Keratinocyte (primary cell): ENCODE measurements at regions not wholly inside any gene's neighbourhood (a gene's known extent, or its start where the extent isn't known, plus 50 kb on each side); places are given as distances from the start of the nearest gene placed in this dataset.

Source experiments
- DNase-seq: peaks from one replicate; pipeline ENCODE4 v3.0.0-alpha.2; 2011; ENCODE audit warnings: low read depth, missing footprints, low spot score
- FAIRE-seq: peaks from 2 replicates; lab custom pipeline; 2011; peaks lifted over from hg19 to GRCh38; lab: Jason Lieb, UNC
- H2AFZ ChIP-seq: 2 replicates; pipeline ENCODE4 v1.6.0; 2012; ENCODE audit warnings: low read length, control low read depth, inconsistent platforms; ENCODE audit not compliant: control insufficient read depth
- H3K27ac ChIP-seq: 2 replicates; pipeline ENCODE4 v1.5.1; 2011; ENCODE audit warnings: low read length; ENCODE audit not compliant: control insufficient read depth, insufficient read depth
- H3K27me3 ChIP-seq: 3 replicates; pipeline ENCODE4 v1.6.0; 2011; ENCODE audit warnings: low read length; ENCODE audit not compliant: control insufficient read depth, insufficient read depth; ENCODE audit errors: extremely low read depth
- H3K36me3 ChIP-seq, 2 experiments: 2 replicates in 1 of 2; 3 replicates in 1 of 2; pipeline ENCODE4 v1.5.1; 2011; ENCODE audit warnings: low read length in 2 of 2, mild to moderate bottlenecking in 1 of 2; ENCODE audit not compliant: control insufficient read depth in 2 of 2, insufficient read depth in 2 of 2; ENCODE audit errors: extremely low read depth in 1 of 2
- H3K4me1 ChIP-seq: 3 replicates; pipeline ENCODE4 v1.5.1; 2011; ENCODE audit warnings: low read length; ENCODE audit not compliant: control insufficient read depth, insufficient read depth; ENCODE audit errors: extremely low read depth
- H3K4me2 ChIP-seq: 3 replicates; pipeline ENCODE4 v1.6.0; 2011; ENCODE audit warnings: low read depth, low read length; ENCODE audit not compliant: control insufficient read depth, insufficient read depth; ENCODE audit errors: extremely low read depth
- H3K4me3 ChIP-seq, 3 experiments: fragments of 200-600 bp in 1 of 3; sonication (generic) in 1 of 3; 2 replicates in 2 of 3; 3 replicates in 1 of 3; pipeline ENCODE4 v1.5.1; 2011 to 2016; ENCODE audit warnings: low read length in 3 of 3, mild to moderate bottlenecking in 3 of 3, control low read depth in 2 of 3, inconsistent platforms in 1 of 3, low read depth in 1 of 3, mixed read lengths in 1 of 3, mixed run types in 1 of 3, moderate library complexity in 1 of 3; ENCODE audit not compliant: control insufficient read depth in 2 of 3, insufficient read depth in 2 of 3; ENCODE audit errors: extremely low read depth in 1 of 3
- H3K79me2 ChIP-seq: 2 replicates; pipeline ENCODE4 v1.6.0; 2012; ENCODE audit warnings: low read length; ENCODE audit not compliant: control insufficient read depth, insufficient read depth
- H3K9ac ChIP-seq: 3 replicates; pipeline ENCODE4 v1.6.0; 2011; ENCODE audit warnings: low read length; ENCODE audit not compliant: control insufficient read depth, insufficient read depth; ENCODE audit errors: extremely low read depth
- H3K9me1 ChIP-seq: 3 replicates; pipeline ENCODE4 v1.6.0; 2011; ENCODE audit warnings: low read length; ENCODE audit not compliant: control insufficient read depth, insufficient read depth; ENCODE audit errors: extremely low read depth
- H3K9me3 ChIP-seq: 2 replicates; pipeline ENCODE4 v1.5.1; 2012; ENCODE audit warnings: low read depth, low read length; ENCODE audit not compliant: control insufficient read depth
- H4K20me1 ChIP-seq: 3 replicates; pipeline ENCODE4 v1.6.0; 2011; ENCODE audit warnings: low read length; ENCODE audit not compliant: control insufficient read depth, insufficient read depth; ENCODE audit errors: extremely low read depth
- CTCF ChIP-seq, 3 experiments: IDR thresholded peaks in 1 of 3; conservative IDR thresholded peaks in 1 of 3; optimal IDR thresholded peaks in 1 of 3; 2 replicates in 2 of 3; 3 replicates in 1 of 3; pipeline versions ENCODE3 to v1.5.1; 2011; ENCODE audit warnings: low read length in 3 of 3, mild to moderate bottlenecking in 3 of 3, moderate library complexity in 2 of 3, control low read depth in 1 of 3, inconsistent platforms in 1 of 3; ENCODE audit not compliant: insufficient read depth in 2 of 3; ENCODE audit errors: extremely low read depth in 1 of 3
- EZH2 ChIP-seq: IDR thresholded peaks from one replicate; pipeline ENCODE4 v1.6.1; 2012; ENCODE audit warnings: inconsistent platforms, mild to moderate bottlenecking, low read length, moderate library complexity
- dilution Hi-C: fragments of 300-500 bp; cut with MboI; formaldehyde crosslinking; loops from one replicate; pipeline ENCODE4 v1.7.0; 2020; ENCODE audit warnings: low sequenced_read_pairs; ENCODE audit not compliant: extremely low pct_ligation_motif_present

- Histone ChIP-seq H3K4me2 (no peak overlapping the region), H3K4me1 (no peaks in the 10 kb centered on the region), H3K36me3 (no peaks in the 10 kb centered on the region), H3K79me2 (no peaks in the 10 kb centered on the region), H3K9ac (no peak overlapping the region), H3K4me3 (no peak overlapping the region), H3K9me3 (no peaks in the 10 kb centered on the region), H3K27ac (no peak overlapping the region), H2AFZ (no peak overlapping the region), H4K20me1 (no peaks in the 10 kb centered on the region), H3K9me1 (no peaks in the 10 kb centered on the region), H3K27me3 (no peaks in the 10 kb centered on the region)
- DNase-seq: no peak
- dilution Hi-C loops: no loop called here
- no peak for FAIRE-seq
- TF ChIP-seq CTCF (optimal IDR thresholded peaks at IDR 0.05 in 1 of 3, IDR thresholded peaks at IDR 0.05 in 1 of 3, conservative IDR thresholded peaks at IDR 0.05 in 1 of 3; ENCODE audit: extremely low read depth in 1 of 3, insufficient read depth in 2 of 3, low read length in 3 of 3) (no peak), EZH2 (no peak)
Observed at GRCh38 chr4:1541449-1542225, 135.4 kb upstream of the NKX1-1 start.

GRCh38 chr4:1540601-1541375 is 134.5 kb upstream of the NKX1-1 start:
- TF ChIP-seq EZH2 (no peak), CTCF (optimal IDR thresholded peaks at IDR 0.05 in 1 of 3, IDR thresholded peaks at IDR 0.05 in 1 of 3, conservative IDR thresholded peaks at IDR 0.05 in 1 of 3; ENCODE audit: extremely low read depth in 1 of 3, insufficient read depth in 2 of 3, low read length in 3 of 3) (no peak)
- no peaks in the 10 kb centered on the region for H4K20me1 ChIP-seq
- no peak overlapping the region for H3K27ac ChIP-seq
- DNase-seq (no peak), FAIRE-seq (no peak)
- H3K4me1 ChIP-seq: no peaks in the 10 kb centered on the region
- no peaks in the 10 kb centered on the region for H3K27me3 ChIP-seq
- H3K4me3 ChIP-seq: no peak overlapping the region
- H3K9me3 ChIP-seq: no peaks in the 10 kb centered on the region
- dilution Hi-C loops: no loop called here
- H3K9ac ChIP-seq: no peak overlapping the region
- H3K79me2 ChIP-seq: no peaks in the 10 kb centered on the region
- no peaks in the 10 kb centered on the region for H3K36me3 ChIP-seq
- H2AFZ ChIP-seq: no peak overlapping the region
- no peaks in the 10 kb centered on the region for H3K9me1 ChIP-seq
- H3K4me2 ChIP-seq: no peak overlapping the region
